B cell (primary cell): ENCODE measurements at regions not wholly inside any gene's neighbourhood (a gene's known extent, or its start where the extent isn't known, plus 50 kb on each side); places are given as distances from the start of the nearest gene placed in this dataset.

Source experiments
- ATAC-seq: fragments of 200-7000 bp; cut with Tn5 transposase; one replicate; pipeline ENCODE4 v1.10.0; 2021; ENCODE audit warnings: low read depth, mild to moderate bottlenecking, moderate number of reproducible peaks, moderate library complexity
- CTCF ChIA-PET: fragments of 350-600 bp; sonication (Branson Sonifier 250); formaldehyde crosslinking; loops from one replicate; lab custom pipeline; 2021; ENCODE audit warnings: antibody characterized with exemption, inconsistent platforms; lab: Charles Lee
- POLR2A ChIA-PET: fragments of 350-600 bp; sonication (Branson Sonifier 250); formaldehyde crosslinking; loops from one replicate; lab custom pipeline; 2021; ENCODE audit warnings: antibody characterized with exemption; lab: Charles Lee
- DNase-seq: peaks from one replicate; pipeline ENCODE4 v3.0.0; 2013
- H2AFZ ChIP-seq: 2 replicates; pipeline ENCODE4 v1.6.1; 2012; ENCODE audit warnings: mild to moderate bottlenecking, low read depth, low read length; ENCODE audit not compliant: insufficient read depth, poor library complexity, severe bottlenecking
- H3K27ac ChIP-seq, 2 donors: 1 replicate in 1 of 2; 2 replicates in 1 of 2; pipeline ENCODE4 v1.5.1; 2012 to 2013; ENCODE audit warnings: low read length in 2 of 2, mild to moderate bottlenecking in 2 of 2, moderate library complexity in 1 of 2
- H3K27me3 ChIP-seq, 4 experiments: fragments of 200-600 bp in 1 of 4; sonication (generic) in 1 of 4; replicated peaks in 1 of 4; 1 replicate in 2 of 4; 2 replicates in 2 of 4; pipeline versions ENCODE4 v1.6.1 to v1.7.0; 2013 to 2016; ENCODE audit warnings: low read length in 3 of 4, mild to moderate bottlenecking in 2 of 4, mixed read lengths in 1 of 4, moderate library complexity in 1 of 4; ENCODE audit not compliant: insufficient read depth in 4 of 4, control insufficient read depth in 3 of 4; ENCODE audit errors: control extremely low read depth in 1 of 4
- H3K36me3 ChIP-seq, 2 experiments: replicated peaks in 1 of 2; 1 replicate in 1 of 2; 2 replicates in 1 of 2; pipeline versions ENCODE4 v1.6.1 to v1.7.1; 2013; ENCODE audit warnings: low read length in 1 of 2; ENCODE audit not compliant: insufficient read depth in 2 of 2, control insufficient read depth in 1 of 2; ENCODE audit errors: control extremely low read depth in 1 of 2, extremely low read depth in 1 of 2
- H3K4me1 ChIP-seq, 2 donors: fragments of 200-600 bp in 1 of 2; sonication (generic) in 1 of 2; 1 replicate in 1 of 2; 2 replicates in 1 of 2; pipeline versions ENCODE4 v1.5.1 to v1.6.1; 2013 to 2017; ENCODE audit warnings: low read length in 2 of 2; ENCODE audit not compliant: control insufficient read depth in 2 of 2, insufficient read depth in 2 of 2
- H3K4me2 ChIP-seq: replicated peaks from 2 replicates; pipeline ENCODE3; 2012; ENCODE audit warnings: mild to moderate bottlenecking, low read depth, low read length; ENCODE audit not compliant: poor library complexity, severe bottlenecking
- H3K4me3 ChIP-seq, 5 experiments: fragments of 200-600 bp in 1 of 5; sonication (generic) in 1 of 5; 1 replicate in 3 of 5; 2 replicates in 2 of 5; pipeline versions ENCODE4 v1.5.1 to v1.7.0; 2011 to 2016; ENCODE audit warnings: low read length in 4 of 5, mild to moderate bottlenecking in 4 of 5, low read depth in 2 of 5, control low read depth in 1 of 5, moderate library complexity in 1 of 5; ENCODE audit not compliant: insufficient read depth in 1 of 5; ENCODE audit errors: control extremely low read depth in 1 of 5, extremely low read depth in 1 of 5
- H3K79me2 ChIP-seq: fragments of 200-600 bp; sonication (generic); one replicate; pipeline ENCODE4 v1.6.0; 2016; ENCODE audit warnings: low read length; ENCODE audit not compliant: control insufficient read depth, insufficient read depth
- H3K9ac ChIP-seq: fragments of 200-600 bp; sonication (generic); 2 replicates; pipeline ENCODE4 v1.6.1; 2017; ENCODE audit warnings: mild to moderate bottlenecking, low read length, moderate library complexity
- H3K9me3 ChIP-seq, 3 donors: one replicate each; pipeline versions ENCODE4 v1.6.1 to v1.7.1; 2013; ENCODE audit warnings: low read length in 2 of 3; ENCODE audit not compliant: control insufficient read depth in 2 of 3, insufficient read depth in 1 of 3; ENCODE audit errors: control extremely low read depth in 1 of 3
- H4K20me1 ChIP-seq: 2 replicates; pipeline ENCODE4 v1.6.0; 2012; ENCODE audit warnings: mild to moderate bottlenecking, low read length; ENCODE audit not compliant: insufficient read depth, control insufficient read depth, poor library complexity, severe bottlenecking
- H3K27ac Mint-ChIP-seq: one replicate; pipeline ENCODE4 v1.8.0; 2021; ENCODE audit warnings: mixed read lengths
- H3K27me3 Mint-ChIP-seq: one replicate; pipeline ENCODE4 v1.8.0; 2021; ENCODE audit warnings: mixed read lengths
- H3K4me1 Mint-ChIP-seq: one replicate; pipeline ENCODE4 v1.8.0; 2021; ENCODE audit warnings: mixed read lengths
- H3K4me3 Mint-ChIP-seq: one replicate; pipeline ENCODE4 v1.8.0; 2021; ENCODE audit warnings: mixed read lengths
- H3K9me3 Mint-ChIP-seq: one replicate; pipeline ENCODE4 v1.8.0; 2022; ENCODE audit warnings: mixed read lengths; ENCODE audit not compliant: insufficient read depth
- CTCF ChIP-seq: fragments of 200-600 bp; IDR thresholded peaks from one replicate; pipeline ENCODE4 v1.8.0; 2022; ENCODE audit warnings: antibody characterized with exemption, mild to moderate bottlenecking
- EZH2 ChIP-seq: IDR thresholded peaks from 2 replicates; pipeline ENCODE4 v1.6.1; 2012; ENCODE audit warnings: borderline replicate concordance, low read depth, mild to moderate bottlenecking, moderate library complexity, low read length; ENCODE audit not compliant: insufficient read depth, poor library complexity, severe bottlenecking
- WGBS: methylation state at CpG from one replicate; pipeline ENCODE4 v1.1.5; 2013; ENCODE audit warnings: missing lambda C conversion rate; ENCODE audit not compliant: insufficient coverage; 5-methylcytosine and 5-hydroxymethylcytosine counted together
- intact Hi-C: fragments of 100-400 bp; cut with micrococcal nuclease; formaldehyde crosslinking; loops from one replicate; pipeline ENCODE4 v1.10.0; 2022

- ChIA-PET CTCF (no interaction called here), POLR2A (no interaction called here)
- no peak overlapping the region for H2AFZ ChIP-seq
- Mint-ChIP-seq H3K4me3 (no peak overlapping the region), H3K27me3 (no peaks in the 10 kb centered on the region), H3K27ac (no peak overlapping the region), H3K4me1 (peaks cover 7% of the 10 kb centered on the region), H3K9me3 (no peaks in the 10 kb centered on the region)
- H3K27me3 ChIP-seq, result no peaks in the 10 kb centered on the region
- no peak for ATAC-seq
- no peaks in the 10 kb centered on the region for H3K36me3 ChIP-seq
- peaks cover 3 to 6% of the 10 kb centered on the region in 2 donors for H3K4me1 ChIP-seq
- no peak overlapping the region for H3K9ac ChIP-seq
- H3K4me3 ChIP-seq, result no peak overlapping the region
- no peak overlapping the region for H3K27ac ChIP-seq
- no peaks in the 10 kb centered on the region for H4K20me1 ChIP-seq
- peaks cover 0 to 4% (median 0%) of the 10 kb centered on the region in 3 donors for H3K9me3 ChIP-seq
- DNase-seq, result no peak
- no CpG with 5 or more reads among the region's 1 CpG for WGBS
- TF ChIP-seq EZH2 (no peak), CTCF (no peak)
- H3K4me2 ChIP-seq, result no peak overlapping the region
- H3K79me2 ChIP-seq, result no peaks in the 10 kb centered on the region
- intact Hi-C loops, result no loop called here
Observed at GRCh38 chr5:89117124-89117644, 234.2 kb upstream of the MEF2C start.

GRCh38 chr5:89110916-89111646, 228.1 kb upstream of the MEF2C start:
- Histone ChIP-seq H3K9ac (no peak overlapping the region), H4K20me1 (no peaks in the 10 kb centered on the region), H3K4me3 (no peak overlapping the region), H3K27me3 (no peaks in the 10 kb centered on the region), H3K4me1 (no peaks in the 10 kb centered on the region), H2AFZ (no peak overlapping the region), H3K9me3 (no peaks in the 10 kb centered on the region), H3K27ac (no peak overlapping the region), H3K4me2 (no peak overlapping the region), H3K79me2 (no peaks in the 10 kb centered on the region), H3K36me3 (no peaks in the 10 kb centered on the region)
- DNase-seq (no peak), ATAC-seq (no peak)
- intact Hi-C loops, result no loop called here
- no peaks in the 10 kb centered on the region for H3K27me3 Mint-ChIP-seq
- no peaks in the 10 kb centered on the region for H3K4me1 Mint-ChIP-seq
- H3K27ac Mint-ChIP-seq, result no peak overlapping the region
- ChIA-PET POLR2A (interaction anchor here (0.5 kb wide), 1 partner anchor 168 kb away, joined by 7 read pairs; no protein-coding TSS in a partner anchor), CTCF (interaction anchor here (0.7 kb wide), 1 partner anchor 652 kb away, joined by 3 read pairs; no protein-coding TSS in a partner anchor)
- H3K4me3 Mint-ChIP-seq, result no peak overlapping the region
- WGBS, result 74% methylated on average over 3 of the region's 4 CpGs
- TF ChIP-seq EZH2, result no peak
- no peak for TF ChIP-seq CTCF
- H3K9me3 Mint-ChIP-seq, result peaks cover 3% of the 10 kb centered on the region
